ENCODE measurements at regions not wholly inside any gene's neighbourhood (a gene's known extent, or its start where the extent isn't known, plus 50 kb on each side); places are given as distances from the start of the nearest gene placed in this dataset.
A peak's percentile ranks its signal among the peaks of the same experiment; 100 is the strongest.
"Not testable (repeated sequence)": the region's sequence is repeated elsewhere in the genome, so short reads cannot be mapped to it uniquely, and the experiment has no call there.

DNA sequence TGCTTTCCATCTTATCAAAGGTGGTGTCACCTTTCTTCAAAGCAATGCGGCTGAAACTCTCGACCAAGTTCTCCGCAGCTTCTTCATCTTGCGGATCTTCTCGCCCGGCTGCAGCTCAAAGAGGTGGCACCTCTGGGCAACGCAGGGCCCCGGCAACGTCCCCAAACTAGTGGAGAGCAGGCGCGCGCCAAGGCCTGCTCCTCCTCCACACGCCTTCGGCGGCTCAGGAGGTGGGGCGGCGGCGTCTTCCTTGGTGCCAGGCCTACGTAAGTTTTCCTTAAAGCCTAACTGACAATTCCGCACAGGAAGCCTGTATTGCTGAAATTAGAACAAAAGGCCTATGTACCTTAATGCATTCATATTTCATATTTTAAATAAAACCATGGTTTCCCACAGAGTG, 112.0 kb downstream of the TMX1 start:
- DNase-seq = no peak

DNA sequence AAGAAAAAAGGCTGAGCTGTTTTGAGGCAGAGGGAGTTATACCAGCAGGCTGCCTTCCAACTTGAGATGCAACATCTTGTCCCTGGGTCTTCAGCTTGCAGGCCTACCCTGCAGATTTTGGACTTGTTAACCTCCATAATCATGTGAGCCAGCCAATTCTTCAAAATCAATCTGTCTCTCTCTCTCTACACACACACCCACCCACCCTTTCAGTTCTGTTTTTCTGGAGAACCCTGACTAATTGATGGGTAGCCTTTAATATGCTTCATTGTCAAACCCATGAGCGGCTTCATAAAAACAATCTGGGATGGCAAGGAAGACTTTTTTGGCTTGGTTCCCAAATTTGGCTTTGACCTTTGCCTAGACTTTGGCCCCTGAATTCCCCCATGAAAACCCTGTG, 113.9 kb downstream of the TMX1 start:
- no peak for DNase-seq

DNA sequence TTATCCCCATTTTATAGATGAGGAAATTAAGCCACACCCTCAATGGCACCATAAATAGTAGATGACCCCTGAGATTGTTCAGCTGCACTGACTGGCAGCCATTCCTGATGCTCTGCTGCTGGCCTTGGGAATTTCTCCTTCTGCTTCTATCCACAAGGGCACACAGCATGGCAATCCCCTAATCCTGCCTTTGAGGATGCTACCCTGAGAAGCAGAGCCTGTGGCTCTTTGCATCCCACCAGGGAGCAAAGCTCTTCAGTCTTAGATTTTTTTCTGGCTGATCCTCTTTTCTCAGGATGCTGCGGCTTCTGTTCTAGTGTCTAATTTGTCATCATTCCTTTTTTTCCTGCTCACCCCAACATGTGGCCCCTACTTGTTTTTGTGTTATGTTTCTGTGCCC, 114.8 kb downstream of the TMX1 start:
- no peak for DNase-seq

DNA sequence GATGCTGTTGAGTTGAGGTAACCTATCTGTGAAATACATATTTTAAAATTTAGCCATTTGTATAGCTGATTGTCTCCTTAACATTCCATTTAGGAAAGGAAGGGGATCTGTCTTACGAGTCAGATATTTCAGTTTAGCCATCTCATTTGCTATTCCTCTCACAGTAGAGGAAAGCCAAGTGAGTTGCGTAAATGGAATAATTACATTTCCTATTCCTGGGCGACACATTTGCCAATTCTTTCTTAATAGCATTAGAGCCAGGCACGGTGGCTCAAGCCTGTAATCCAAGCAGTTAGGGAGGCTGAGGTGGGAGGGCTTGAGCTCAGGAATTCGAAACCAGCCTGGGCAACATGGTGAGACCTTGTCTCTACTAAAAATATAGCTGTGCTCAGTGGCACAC, 116.3 kb downstream of the TMX1 start:
- no peak for DNase-seq

DNA sequence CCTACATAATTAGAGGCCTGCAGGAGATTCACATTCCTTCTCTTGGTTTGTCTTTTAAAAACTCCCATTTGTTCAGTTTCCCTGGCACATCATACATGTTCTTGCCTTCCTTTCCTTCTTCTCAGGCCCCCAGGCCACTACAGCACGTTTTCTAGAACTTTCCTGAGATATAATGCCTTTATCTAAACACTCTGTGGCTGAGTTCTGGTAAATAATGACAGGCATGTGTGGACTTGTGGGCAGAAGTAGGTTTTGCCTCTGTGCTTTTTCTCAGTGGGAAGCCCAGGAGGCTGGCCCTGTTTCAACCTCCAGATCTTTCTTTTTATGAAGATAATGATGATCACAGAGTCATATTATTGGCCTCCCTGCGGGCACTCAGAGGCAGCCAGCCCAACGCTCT, 117.2 kb downstream of the TMX1 start:
- DNase-seq = peak; percentile 74

DNA sequence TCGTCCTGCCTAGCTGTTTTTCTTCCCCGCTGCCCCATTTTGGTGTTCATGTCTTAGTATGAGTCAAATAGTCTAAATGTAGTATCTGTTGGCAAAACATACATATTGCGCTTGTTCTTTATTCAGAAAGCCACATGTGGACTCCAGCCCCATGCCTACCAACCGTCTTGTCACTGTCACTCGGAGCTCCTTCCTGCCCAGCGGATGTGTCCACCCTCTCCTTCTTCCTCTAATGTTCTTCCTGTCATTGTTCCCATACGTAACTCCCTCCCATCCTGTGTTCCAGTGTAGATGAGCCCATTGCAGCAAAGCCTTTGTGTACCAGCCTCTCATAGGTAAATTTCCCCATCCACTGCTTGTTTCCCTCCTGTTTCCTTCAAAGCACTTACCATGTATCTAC, 120.5 kb downstream of the TMX1 start:
- no peak for DNase-seq

DNA sequence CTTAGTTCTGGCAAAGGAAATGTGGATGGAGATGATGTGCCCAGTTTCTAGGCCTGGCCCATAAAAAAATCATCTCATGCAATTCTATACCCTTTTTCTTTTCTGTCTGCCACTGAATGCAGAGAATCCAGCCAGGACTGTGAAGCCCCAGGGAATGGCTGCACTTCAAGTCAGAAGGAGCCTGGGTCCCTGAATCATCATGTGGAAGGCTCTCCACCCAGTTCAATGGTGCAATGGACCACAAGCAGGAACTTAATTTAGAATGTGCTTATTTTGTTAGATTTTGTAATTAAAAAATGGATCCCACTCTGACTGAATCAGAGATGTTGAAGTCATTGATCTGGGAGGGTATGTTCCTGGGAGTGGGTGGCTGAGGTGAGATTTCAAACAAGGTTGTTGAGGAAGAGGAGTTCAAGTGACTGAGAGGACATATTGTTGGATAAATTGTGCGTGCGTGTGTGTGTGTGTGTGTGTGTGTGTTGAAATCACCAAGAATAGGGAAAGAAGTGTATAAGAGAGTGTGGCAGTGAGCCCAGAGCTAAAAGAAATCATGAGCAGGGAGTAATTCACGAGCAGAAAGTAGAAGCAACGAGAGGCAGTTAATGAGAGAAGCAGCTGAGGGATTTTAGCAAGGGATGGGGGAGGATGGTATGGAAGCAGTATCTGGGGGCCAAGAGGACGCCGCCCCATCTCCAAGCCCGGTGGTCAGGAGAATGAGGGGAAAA, 125.4 kb downstream of the TMX1 start:
- DNase-seq = no peak

DNA sequence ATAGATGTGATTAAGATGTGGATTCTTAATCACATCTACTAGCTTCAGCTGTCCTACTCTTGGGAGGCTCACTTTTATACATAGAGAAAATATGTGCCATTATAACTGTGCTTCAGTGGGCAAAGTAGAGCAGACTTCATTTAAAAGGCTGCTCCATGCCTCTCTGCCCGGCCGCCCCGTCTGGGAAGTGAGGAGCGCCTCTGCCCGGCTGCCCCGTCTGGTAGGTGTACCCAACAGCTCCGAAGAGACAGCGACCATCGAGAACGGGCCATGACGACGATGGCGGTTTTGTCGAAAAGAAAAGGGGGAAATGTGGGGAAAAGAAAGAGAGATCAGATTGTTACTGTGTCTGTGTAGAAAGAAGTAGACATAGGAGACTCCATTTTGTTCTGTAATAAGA, 126.4 kb downstream of the TMX1 start:
- DNase-seq = not testable (repeated sequence)

DNA sequence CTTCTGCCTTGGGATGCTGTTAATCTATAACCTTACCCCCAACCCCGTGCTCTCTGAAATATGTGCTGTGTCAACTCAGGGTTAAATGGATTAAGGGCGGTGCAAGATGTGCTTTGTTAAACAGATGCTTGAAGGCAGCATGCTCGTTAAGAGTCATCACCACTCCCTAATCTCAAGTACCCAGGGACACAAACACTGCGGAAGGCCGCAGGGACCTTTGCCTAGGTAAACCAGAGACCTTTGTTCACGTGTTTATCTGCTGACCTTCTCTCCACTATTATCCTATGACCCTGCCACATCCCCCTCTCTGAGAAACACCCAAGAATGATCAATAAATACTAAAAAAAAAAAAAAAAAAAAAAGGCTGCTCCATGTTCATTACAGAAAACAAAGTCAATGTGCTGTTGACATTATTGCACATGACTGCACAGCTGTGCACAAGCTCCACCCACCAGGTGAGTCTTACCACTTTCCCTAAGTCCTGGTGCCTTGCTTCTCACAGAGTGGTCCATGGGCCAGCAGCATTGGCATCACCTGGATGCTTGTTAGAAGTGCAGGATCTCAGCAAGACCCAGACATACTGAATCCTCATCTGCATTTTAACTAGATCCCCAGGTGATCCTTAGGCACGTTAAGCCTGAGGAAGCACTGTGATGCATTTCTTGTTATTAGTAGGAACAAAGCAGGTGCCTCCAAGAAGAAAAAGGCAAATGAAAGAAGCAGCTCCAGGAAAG, 127.0 kb downstream of the TMX1 start:
- not testable (repeated sequence) for DNase-seq

DNA sequence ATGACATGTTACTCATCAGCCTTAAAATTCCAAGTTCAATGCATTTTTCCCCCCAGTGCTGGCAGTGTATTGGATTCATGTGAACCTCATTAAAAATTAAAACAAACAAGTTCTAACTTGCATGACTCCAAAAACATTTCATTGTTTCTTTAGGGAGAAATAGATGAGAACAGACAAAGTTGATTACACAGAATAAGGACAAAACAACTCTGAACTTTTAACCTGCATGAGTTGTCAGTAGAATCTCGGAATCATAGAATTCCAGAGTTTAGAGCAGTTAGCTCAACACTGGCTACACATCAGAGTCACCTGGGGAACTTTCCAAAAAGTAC, 127.5 kb downstream of the TMX1 start:
- DNase-seq = no peak

DNA sequence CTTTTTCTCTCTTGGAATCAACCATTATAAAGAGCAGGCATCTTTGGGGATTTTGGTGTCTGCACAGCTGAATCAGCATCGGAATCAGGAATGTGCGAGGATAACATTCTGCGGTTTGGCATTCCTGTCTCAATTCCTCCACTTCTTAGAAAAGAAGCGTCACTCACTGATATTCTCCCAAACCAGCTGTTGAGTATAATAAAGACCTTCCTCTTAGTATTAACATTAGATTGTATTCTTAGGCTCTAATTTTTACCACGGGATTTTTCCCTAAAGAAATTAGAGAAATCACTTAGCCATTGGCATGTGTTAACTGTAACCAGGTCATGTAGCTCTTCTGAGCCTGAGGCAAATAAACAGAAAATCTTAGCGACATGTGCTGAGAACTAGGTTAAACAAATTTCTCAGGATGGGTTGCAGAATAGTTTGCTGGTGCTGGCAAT, 128.7 kb downstream of the TMX1 start:
- no peak for DNase-seq

DNA sequence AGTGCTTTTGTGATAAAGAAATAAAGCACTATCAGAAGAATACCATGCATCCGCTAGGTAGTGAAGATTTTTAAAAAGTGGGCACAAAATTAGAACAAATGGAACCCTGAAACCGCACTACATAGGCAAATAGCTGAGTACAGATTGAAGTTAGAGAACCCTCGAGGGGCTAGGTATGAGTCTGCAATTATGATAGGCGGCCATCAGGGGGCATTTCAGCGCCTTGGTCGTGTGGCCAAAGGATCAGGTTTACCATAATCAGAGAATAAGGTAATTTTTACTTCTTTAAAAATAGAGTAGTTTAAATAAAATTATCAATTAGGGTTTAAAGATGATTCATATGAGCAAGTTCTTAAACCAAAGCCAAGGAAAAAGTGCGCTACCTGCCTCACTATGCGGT, 129.8 kb downstream of the TMX1 start:
- DNase-seq = no peak

DNA sequence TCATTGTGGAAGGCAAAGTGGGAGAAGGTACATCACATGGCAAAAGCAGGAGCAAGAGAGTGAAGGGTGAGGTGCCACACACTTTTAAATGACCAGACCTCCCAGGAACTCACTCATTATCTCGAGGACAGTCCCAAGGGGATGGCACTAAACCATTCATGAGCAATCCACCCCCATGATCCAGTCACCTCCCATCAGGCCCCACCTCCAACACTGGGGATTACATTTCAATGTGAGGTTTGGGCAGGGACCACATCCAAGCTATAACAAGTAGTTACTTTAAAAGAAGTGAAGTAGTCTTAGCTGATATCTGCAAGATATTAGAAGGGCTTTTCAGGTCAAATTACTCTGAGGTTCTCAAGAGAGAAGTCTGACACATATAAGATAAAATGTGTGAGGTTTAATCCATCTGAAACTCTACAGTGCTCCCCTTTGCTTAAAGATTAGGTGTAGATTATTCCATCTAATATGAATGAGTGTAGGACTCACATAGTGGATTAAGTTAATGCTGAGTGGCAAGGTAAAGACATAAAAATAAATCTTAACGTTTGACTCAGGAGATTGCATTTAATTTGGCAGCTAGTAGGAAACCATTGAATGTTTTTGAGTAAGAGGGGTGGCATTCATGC, 130.8 kb downstream of the TMX1 start:
- no peak for DNase-seq

DNA sequence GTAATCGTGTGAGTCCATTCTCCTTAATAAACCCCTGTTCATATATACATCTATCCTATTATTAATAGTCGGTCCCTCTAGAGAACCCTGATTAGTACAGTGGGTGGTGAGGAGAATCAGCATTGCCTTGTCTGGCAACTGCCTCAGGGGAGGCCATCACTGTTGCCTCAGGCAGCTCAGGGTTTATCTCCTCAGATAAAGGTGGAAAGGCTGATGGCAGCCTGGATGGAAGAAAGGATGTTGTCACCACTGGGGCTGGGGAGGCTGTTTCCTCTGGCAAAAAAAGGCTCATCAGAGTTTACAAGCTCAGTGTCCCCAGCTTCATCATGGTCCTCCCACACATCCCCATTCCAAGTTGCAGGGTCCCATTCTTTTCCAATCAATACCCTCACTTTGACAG, 137.1 kb downstream of the TMX1 start:
- not testable (repeated sequence) for DNase-seq

DNA sequence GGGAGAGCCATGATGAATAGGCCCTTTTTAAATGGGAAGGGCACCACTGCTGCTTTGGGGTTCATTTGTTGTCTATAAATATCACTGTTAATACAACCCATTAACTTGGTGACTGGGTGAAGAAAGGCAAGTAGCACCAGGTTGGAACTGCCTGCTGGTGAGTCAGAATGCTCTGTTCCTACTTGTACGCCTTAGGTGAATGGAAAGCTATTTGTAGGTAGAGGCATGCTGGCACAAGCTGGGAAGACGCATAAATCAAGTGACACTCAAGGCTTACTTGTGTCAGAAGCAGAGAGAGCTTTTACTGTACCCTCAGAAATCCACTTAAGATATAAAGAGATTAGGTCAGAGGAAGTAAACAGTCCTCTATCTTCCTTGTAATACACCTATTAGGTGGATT, 142.5 kb downstream of the TMX1 start:
- DNase-seq = no peak

DNA sequence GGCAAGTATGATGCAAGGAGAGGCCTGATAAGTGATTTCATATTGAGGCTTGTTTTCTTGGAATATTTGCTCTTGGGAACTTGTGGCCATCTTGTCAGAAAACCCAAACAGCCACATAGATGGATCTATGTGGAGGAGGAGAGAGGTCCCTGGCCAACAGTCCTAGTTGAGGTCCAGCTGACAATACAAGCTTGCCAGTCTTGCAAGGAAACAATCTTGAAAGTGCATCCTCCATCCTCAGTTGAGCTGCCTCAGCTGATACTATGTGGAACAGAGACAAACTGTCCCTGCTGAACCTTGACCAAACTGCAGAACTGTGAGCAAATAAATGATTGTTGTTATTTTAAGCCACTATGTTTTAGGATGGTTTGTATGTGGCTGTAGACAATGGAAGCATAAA, 146.4 kb downstream of the TMX1 start:
- DNase-seq = no peak

DNA sequence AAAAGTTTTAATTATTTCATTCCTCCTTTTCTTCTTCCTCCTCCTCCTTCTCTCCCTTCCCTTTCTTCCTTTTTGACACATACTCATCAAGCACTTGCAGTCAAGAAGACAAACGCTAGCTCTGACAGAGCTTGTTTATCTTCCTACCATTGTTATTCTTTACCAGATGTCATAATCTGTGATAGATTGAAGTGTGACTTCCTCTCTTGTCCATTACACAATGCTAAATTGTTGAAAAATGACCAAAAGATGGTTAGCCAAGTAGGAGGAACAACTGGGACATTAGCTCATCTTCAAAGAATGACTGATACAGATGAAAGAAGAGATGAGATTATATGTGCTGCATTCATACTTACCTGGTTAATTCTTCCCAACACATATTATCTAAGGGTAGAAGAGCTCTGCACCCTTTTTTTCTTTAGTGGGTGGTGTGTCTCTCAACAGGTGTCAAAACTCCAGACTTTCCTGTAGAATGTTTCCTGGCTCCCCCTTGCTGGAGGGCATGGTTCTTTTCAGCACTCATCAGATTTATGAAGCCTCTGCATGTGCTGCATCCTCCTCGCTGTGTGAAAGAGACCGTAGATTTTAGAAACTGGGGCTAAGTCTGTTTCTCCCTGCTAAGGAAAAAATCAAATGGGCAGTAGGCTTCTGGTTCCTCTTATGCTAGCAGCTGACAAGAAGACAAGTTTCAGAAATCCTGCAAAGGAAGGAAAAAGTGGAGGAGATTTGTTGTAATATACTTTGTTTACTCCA, 147.1 kb downstream of the TMX1 start:
- DNase-seq = no peak

DNA sequence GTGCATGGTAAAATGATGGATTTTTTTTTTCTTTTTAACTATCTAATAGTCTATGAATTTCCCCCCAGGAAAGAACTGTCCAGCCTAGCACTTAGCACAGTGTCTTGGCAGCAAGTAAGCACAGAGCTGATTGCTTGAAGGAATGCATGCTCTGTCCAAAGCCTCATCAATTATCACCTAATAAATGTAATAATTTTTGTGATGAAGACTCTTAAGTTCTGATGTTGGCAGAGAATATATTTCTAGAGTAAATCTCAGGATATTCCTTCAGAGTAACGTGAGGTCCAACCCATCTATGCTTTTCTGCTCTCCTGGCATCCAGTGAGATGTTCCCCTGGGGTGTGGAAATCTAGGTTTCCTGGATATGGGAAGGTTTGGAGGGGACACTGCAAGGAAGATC, 152.4 kb downstream of the TMX1 start:
- DNase-seq = no peak

DNA sequence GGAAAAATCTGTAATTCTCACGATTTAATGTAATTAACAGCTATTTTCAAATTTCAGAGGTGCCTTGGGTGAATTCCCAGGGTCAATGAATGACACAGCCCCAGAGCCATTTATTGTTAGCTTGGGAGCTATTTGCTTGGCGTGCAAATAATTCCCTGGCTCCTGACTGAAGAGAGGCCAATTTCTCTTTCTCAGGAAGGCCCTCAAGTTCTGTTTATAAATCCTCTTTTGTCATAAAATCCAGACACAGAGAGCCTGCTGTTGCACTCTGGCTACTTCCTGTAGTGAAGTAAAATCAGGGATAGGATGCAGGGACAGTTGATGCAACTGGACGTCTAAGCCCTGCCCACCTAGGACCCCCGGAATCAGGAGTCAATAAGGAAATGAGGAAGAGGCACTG, 154.3 kb downstream of the TMX1 start:
- DNase-seq = no peak

DNA sequence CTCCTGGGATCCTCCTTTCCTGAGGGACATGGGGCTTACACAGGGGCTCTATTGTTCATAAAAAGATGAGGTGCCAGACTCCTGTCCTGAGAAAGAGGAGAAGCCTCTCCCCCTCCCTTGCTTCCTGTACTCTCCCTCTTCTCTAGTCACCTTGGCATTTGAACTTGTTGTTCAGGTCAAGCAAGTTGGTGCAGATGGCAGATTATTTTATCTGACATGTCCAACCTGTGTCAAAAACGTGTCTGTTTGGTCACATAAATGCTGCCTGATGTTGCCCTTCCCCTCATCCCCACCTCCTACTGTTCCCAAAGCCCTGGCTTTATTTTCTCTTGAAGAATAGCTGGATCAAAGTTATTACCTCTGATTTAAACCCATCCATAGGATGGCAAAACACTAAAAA, 154.8 kb downstream of the TMX1 start:
- DNase-seq = no peak

DNA sequence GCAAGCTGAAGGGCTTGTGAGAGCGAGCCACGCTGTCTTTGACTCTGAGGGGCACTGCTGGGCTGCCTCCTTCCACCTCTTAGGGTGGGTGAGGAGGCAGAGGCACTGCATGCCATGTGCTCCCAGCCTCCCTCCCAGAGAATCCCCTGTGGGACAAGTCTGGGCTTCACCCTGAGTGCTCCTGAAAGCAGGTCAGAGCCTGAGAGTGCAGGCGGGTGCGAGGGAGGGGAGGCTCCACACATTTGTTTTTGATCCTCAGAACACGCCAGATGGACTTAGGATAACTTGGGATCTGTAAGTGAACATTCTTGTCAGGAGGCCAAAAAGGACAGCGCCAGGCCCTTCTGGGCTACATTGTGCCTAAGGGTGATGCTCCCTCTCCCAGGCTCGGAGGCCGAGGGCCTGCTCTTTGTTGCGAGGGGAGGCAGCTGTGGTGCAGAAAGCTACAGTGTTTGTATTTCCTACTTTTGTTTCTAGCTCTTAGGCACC, 155.4 kb downstream of the TMX1 start:
- DNase-seq = no peak

DNA sequence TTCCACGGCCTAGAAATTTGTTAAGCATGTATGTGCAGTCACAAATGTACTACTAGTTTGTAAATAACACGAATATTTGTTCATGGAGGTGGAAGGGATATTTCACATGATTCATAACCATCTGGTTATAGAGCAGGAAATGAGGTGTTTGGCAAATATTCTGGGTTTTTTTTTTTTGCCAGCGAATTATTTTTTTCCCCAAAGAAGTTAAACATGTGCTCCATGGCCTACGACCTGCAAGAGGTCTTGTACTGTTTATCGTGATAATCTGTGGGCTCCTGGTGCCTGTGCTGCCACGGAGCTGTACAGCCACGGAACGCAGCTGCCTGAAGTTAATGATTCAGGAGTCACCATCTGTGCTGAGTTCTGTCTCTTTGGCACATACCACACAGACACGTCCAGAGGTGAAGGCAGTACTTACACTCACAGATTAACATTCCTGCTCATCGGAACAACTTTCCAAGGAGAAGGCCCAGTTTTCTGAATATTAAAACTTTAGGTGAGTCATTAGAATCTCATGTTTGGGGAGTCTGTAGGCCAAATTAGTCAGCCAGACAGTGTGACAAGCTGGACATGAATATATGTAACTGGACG, 156.3 kb downstream of the TMX1 start:
- DNase-seq = no peak

DNA sequence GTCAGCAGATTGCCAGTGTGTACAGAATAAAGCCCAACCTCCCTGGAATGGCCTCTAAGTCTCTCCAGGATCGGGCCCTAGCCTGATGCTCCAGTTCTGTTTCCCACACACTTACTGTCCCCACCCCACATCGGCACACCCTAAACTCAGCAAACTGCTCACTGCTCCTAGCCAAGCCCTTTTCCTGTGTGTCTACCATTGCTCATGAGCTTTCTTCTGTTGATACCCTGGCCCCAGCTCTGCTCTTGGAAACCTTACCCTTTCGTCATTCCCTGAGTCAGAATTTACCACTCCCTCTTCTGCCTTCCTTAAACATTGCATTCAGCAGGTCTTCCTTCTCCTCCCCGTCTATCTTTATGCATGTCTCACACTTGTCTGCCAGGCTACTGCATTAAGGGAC, 158.9 kb downstream of the TMX1 start:
- DNase-seq = no peak
